ENCODE measurements at regions not wholly inside any gene's neighbourhood (a gene's known extent, or its start where the extent isn't known, plus 50 kb on each side); places are given as distances from the start of the nearest gene placed in this dataset.

- Histone ChIP-seq H3K36me3 (ENCODE audit: insufficient read depth, low read length) (no peaks in the 10 kb centered on the region), H2AFZ (ENCODE audit: low read length) (no peak overlapping the region), H3K27ac (ENCODE audit: low read depth, low read length) (no peak overlapping the region), H3K4me2 (ENCODE audit: insufficient read depth, low read length) (no peak overlapping the region), H3K9me3 (ENCODE audit: low read depth, low read length) (no peaks in the 10 kb centered on the region), H3K4me1 (ENCODE audit: insufficient read depth, low read length) (no peaks in the 10 kb centered on the region), H3K79me2 (ENCODE audit: insufficient read depth, low read length) (no peaks in the 10 kb centered on the region), H3K4me3 (ENCODE audit: insufficient read depth, low read length) (no peak overlapping the region), H4K20me1 (ENCODE audit: insufficient read depth, low read length) (no peaks in the 10 kb centered on the region), H3K27me3 (ENCODE audit: insufficient read depth, low read length) (no peaks in the 10 kb centered on the region)
- no peak for DNase-seq (ENCODE audit: insufficient read length, low spot score, missing footprints)
- TF ChIP-seq CTCF (IDR thresholded peaks at IDR 0.05; ENCODE audit: extremely low read depth, low read depth, low read length) = no peak
Observed at GRCh38 chr2:12284487-12284886, 432.2 kb upstream of the TRIB2 start.

GRCh38 chr2:12286347-12286746 is 430.4 kb upstream of the TRIB2 start:
- Histone ChIP-seq H3K4me3 (ENCODE audit: insufficient read depth, low read length) (no peak overlapping the region), H4K20me1 (ENCODE audit: insufficient read depth, low read length) (no peaks in the 10 kb centered on the region), H3K79me2 (ENCODE audit: insufficient read depth, low read length) (no peaks in the 10 kb centered on the region), H3K36me3 (ENCODE audit: insufficient read depth, low read length) (no peaks in the 10 kb centered on the region), H3K9me3 (ENCODE audit: low read depth, low read length) (no peaks in the 10 kb centered on the region), H3K27me3 (ENCODE audit: insufficient read depth, low read length) (no peaks in the 10 kb centered on the region), H3K27ac (ENCODE audit: low read depth, low read length) (no peak overlapping the region), H2AFZ (ENCODE audit: low read length) (no peak overlapping the region), H3K4me2 (ENCODE audit: insufficient read depth, low read length) (no peak overlapping the region), H3K4me1 (ENCODE audit: insufficient read depth, low read length) (no peaks in the 10 kb centered on the region)
- no peak for DNase-seq (ENCODE audit: insufficient read length, low spot score, missing footprints)
- TF ChIP-seq CTCF (IDR thresholded peaks at IDR 0.05; ENCODE audit: extremely low read depth, low read depth, low read length) = no peak

DNA sequence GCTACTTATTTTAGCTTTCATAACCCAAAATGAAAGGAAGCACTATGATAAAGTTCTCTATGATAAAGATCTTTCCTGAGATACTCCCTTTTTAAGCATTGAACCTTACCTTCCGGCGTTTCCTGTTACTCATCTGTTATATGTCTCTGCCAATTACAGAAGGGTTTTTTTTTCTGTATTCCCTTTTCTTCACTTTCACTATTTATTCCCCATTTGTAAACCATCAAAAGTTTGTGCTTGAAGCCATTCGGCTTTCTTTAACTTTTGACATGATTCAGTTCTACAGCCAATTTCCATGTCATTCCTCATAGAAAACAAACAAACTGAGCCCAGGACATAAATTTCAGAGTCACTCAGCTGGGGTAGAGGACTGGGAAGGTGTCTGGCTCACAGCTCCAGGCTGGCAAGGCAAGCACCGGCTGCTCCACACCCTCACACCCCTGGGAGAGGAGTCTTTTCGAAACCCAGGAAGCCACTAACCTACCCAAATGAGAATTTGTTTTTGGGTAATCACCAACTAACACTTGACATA is 429.4 kb upstream of the TRIB2 start:
- TF ChIP-seq CTCF (IDR thresholded peaks at IDR 0.05; ENCODE audit: extremely low read depth, low read depth, low read length) = no peak
- DNase-seq (ENCODE audit: insufficient read length, low spot score, missing footprints) = no peak
- Histone ChIP-seq H3K9me3 (ENCODE audit: low read depth, low read length) (no peaks in the 10 kb centered on the region), H3K4me1 (ENCODE audit: insufficient read depth, low read length) (no peaks in the 10 kb centered on the region), H3K4me3 (ENCODE audit: insufficient read depth, low read length) (no peak overlapping the region), H3K4me2 (ENCODE audit: insufficient read depth, low read length) (no peak overlapping the region), H3K27ac (ENCODE audit: low read depth, low read length) (no peak overlapping the region), H3K79me2 (ENCODE audit: insufficient read depth, low read length) (no peaks in the 10 kb centered on the region), H3K27me3 (ENCODE audit: insufficient read depth, low read length) (no peaks in the 10 kb centered on the region), H4K20me1 (ENCODE audit: insufficient read depth, low read length) (no peaks in the 10 kb centered on the region), H3K36me3 (ENCODE audit: insufficient read depth, low read length) (no peaks in the 10 kb centered on the region), H2AFZ (ENCODE audit: low read length) (peak overlapping the region; percentile 38)

DNA sequence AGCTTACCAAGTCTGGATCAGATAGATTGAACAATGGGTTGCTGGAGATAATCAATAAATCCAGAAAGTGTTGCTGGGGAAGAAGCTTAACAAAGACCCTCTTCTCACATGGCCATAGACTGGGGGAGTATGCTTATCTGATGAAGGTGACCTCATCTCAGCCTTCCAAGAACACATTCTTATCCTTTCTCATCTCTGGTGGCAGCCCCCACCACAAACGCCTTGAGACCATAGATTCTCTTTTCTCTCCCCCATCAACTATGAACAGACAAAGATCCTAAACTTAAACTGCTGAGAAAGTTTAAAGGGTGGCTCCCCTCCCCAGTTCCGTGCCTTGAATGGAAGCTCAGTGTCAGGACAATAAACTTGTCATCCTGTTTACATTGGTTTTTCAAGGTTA is 428.7 kb upstream of the TRIB2 start:
- TF ChIP-seq CTCF (IDR thresholded peaks at IDR 0.05; ENCODE audit: extremely low read depth, low read depth, low read length) = no peak

More for the DNA sequence above, 428.7 kb upstream of the TRIB2 start:
- H3K9me3 ChIP-seq (ENCODE audit: low read depth, low read length) = no peaks in the 10 kb centered on the region
- no peaks in the 10 kb centered on the region for H3K27me3 ChIP-seq (ENCODE audit: insufficient read depth, low read length)
- no peak for DNase-seq (ENCODE audit: insufficient read length, low spot score, missing footprints)
- no peaks in the 10 kb centered on the region for H4K20me1 ChIP-seq (ENCODE audit: insufficient read depth, low read length)
- no peak overlapping the region for H3K4me2 ChIP-seq (ENCODE audit: insufficient read depth, low read length)
- H2AFZ ChIP-seq (ENCODE audit: low read length) = no peak overlapping the region
- H3K36me3 ChIP-seq (ENCODE audit: insufficient read depth, low read length) = no peaks in the 10 kb centered on the region
- no peak overlapping the region for H3K4me3 ChIP-seq (ENCODE audit: insufficient read depth, low read length)
- no peak overlapping the region for H3K27ac ChIP-seq (ENCODE audit: low read depth, low read length)
- no peaks in the 10 kb centered on the region for H3K4me1 ChIP-seq (ENCODE audit: insufficient read depth, low read length)
- no peaks in the 10 kb centered on the region for H3K79me2 ChIP-seq (ENCODE audit: insufficient read depth, low read length)
